GM21526 (cell line): ENCODE measurements at regions not wholly inside any gene's neighbourhood (a gene's known extent, or its start where the extent isn't known, plus 50 kb on each side); places are given as distances from the start of the nearest gene placed in this dataset.

Source experiments
- ATAC-seq: cut with Tn5 transposase; IDR thresholded peaks from one replicate; pipeline ENCODE4 v1.9.1; 2021; ENCODE audit warnings: moderate library complexity; ENCODE audit not compliant: unreplicated experiment, low FRiP score

- ATAC-seq = no peak
Observed at GRCh38 chr4:178457286-178457685, 1015.0 kb upstream of the AGA start.

GRCh38 chr4:178462710-178463109, 1020.5 kb upstream of the AGA start:
- ATAC-seq = no peak

GRCh38 chr4:178463747-178464146, 1021.5 kb upstream of the AGA start:
- ATAC-seq = no peak

- ATAC-seq = no peak
Observed at GRCh38 chr4:178470996-178471784, 1029.0 kb upstream of the AGA start.

- no peak for ATAC-seq
Observed at GRCh38 chr4:178471994-178472393, 1029.8 kb upstream of the AGA start.

GRCh38 chr4:178480105-178480504, 1037.9 kb upstream of the AGA start:
- no peak for ATAC-seq

- no peak for ATAC-seq
Observed at GRCh38 chr4:178480881-178481280, 1038.6 kb upstream of the AGA start.

- ATAC-seq = no peak
Observed at GRCh38 chr4:178481564-178481963, 1039.3 kb upstream of the AGA start.

GRCh38 chr4:178523038-178523437, 1080.8 kb upstream of the AGA start:
- no peak for ATAC-seq

- ATAC-seq = no peak
Observed at GRCh38 chr4:178535939-178536579, 1093.8 kb upstream of the AGA start.

- no peak for ATAC-seq
Observed at GRCh38 chr4:178553201-178553600, 1111.0 kb upstream of the AGA start.

GRCh38 chr4:178554352-178554751, 1112.1 kb upstream of the AGA start:
- no peak for ATAC-seq

- ATAC-seq = no peak
Observed at GRCh38 chr4:178556796-178557195, 1114.6 kb upstream of the AGA start.

- ATAC-seq = no peak
Observed at GRCh38 chr4:178577933-178578332, 1135.7 kb upstream of the AGA start.

GRCh38 chr4:178595500-178596138, 1153.4 kb upstream of the AGA start:
- no peak for ATAC-seq

GRCh38 chr4:178598672-178599071, 1156.4 kb upstream of the AGA start:
- no peak for ATAC-seq

- ATAC-seq = no peak
Observed at GRCh38 chr4:178599521-178599920, 1157.3 kb upstream of the AGA start.

GRCh38 chr4:178602833-178603232, 1160.6 kb upstream of the AGA start:
- ATAC-seq = no peak

GRCh38 chr4:178611062-178611461, 1168.8 kb upstream of the AGA start:
- ATAC-seq = no peak

GRCh38 chr4:178612733-178613132, 1170.5 kb upstream of the AGA start:
- ATAC-seq = no peak

- ATAC-seq = no peak
Observed at GRCh38 chr4:178632415-178632814, 1190.2 kb upstream of the AGA start.

- no peak for ATAC-seq
Observed at GRCh38 chr4:178633263-178633662, 1191.0 kb upstream of the AGA start.
